Fibroblast of lung (primary cell): ENCODE measurements at regions not wholly inside any gene's neighbourhood (a gene's known extent, or its start where the extent isn't known, plus 50 kb on each side); places are given as distances from the start of the nearest gene placed in this dataset.

Experiments used
- EZH2 ChIP-seq: IDR thresholded peaks from 2 replicates; pipeline ENCODE4 v1.5.1; 2012; ENCODE audit warnings: low read length, control low read depth, mild to moderate bottlenecking; ENCODE audit errors: missing control alignments
- TF ChIP-seq, protein P1 (sequence below), 2 donors: IDR thresholded peaks in 1 of 2; conservative IDR thresholded peaks in 1 of 2; 1 replicate in 1 of 2; 2 replicates in 1 of 2; pipeline ENCODE4 v1.5.1; 2011 to 2012; ENCODE audit warnings: low read length in 2 of 2, control low read depth in 1 of 2, inconsistent platforms in 1 of 2, low read depth in 1 of 2, mild to moderate bottlenecking in 1 of 2

DNA sequence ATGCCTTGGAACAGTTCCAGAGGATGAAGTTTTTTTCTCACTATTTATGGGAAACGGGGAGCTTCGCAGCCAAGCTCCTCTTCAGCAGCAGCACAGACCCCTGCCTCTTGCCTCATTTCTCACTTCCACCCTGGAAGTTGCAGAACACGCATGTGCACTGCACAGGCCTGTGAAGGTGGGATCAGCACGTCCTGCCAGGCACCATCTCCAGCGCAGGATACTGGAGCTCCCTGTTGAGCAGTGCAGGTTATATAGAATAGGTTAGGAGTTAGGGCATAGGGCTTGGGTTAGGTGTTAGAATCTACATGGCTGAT, 110.1 kb upstream of the CENPE start:
- TF ChIP-seq, protein P1, sequence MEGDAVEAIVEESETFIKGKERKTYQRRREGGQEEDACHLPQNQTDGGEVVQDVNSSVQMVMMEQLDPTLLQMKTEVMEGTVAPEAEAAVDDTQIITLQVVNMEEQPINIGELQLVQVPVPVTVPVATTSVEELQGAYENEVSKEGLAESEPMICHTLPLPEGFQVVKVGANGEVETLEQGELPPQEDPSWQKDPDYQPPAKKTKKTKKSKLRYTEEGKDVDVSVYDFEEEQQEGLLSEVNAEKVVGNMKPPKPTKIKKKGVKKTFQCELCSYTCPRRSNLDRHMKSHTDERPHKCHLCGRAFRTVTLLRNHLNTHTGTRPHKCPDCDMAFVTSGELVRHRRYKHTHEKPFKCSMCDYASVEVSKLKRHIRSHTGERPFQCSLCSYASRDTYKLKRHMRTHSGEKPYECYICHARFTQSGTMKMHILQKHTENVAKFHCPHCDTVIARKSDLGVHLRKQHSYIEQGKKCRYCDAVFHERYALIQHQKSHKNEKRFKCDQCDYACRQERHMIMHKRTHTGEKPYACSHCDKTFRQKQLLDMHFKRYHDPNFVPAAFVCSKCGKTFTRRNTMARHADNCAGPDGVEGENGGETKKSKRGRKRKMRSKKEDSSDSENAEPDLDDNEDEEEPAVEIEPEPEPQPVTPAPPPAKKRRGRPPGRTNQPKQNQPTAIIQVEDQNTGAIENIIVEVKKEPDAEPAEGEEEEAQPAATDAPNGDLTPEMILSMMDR (conservative IDR thresholded peaks at IDR 0.05 in 1 of 2, IDR thresholded peaks at IDR 0.05 in 1 of 2; ENCODE audit: low read depth in 1 of 2, low read length in 2 of 2) = no peak
- no peak for TF ChIP-seq EZH2
